ENCODE measurements at regions not wholly inside any gene's neighbourhood (a gene's known extent, or its start where the extent isn't known, plus 50 kb on each side); places are given as distances from the start of the nearest gene placed in this dataset.
A peak's percentile ranks its signal among the peaks of the same experiment; 100 is the strongest.

DNA sequence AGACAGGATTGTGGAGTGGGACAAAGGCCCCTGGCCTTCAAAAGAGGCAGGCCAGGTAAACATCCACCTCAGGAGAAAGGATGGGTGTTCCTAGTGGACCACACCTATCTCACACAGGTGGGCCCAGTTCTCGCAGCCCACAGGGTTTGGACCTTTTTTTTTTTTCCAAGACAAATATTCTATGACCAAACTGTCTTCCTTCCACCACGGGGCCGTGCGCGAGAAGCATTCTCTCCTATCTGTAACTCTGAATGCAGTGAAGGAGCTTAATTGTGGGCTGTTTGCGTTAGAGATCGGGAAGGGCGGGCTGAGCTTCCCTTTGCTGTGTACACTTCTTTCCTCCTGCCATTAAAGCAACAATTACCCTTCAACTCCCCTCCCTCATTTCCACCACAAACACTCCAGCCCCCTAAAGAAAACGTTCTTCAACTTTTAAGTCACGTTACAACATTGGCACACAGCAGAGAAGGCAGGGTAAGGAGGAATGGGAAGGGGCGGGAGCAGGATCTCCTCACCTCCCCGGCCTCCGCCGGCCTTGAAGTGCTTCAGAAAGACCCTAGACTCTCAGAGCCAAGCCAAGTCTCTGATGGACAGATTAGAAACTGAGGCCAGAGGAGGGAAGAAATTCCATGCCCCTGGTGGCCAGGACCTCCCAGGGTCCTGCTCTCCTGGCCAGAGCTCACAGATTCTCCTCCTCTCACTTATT lies 238.4 kb downstream of the BUD13 start:
- DNase-seq (ENCODE audit: low spot score), result no peak

DNA sequence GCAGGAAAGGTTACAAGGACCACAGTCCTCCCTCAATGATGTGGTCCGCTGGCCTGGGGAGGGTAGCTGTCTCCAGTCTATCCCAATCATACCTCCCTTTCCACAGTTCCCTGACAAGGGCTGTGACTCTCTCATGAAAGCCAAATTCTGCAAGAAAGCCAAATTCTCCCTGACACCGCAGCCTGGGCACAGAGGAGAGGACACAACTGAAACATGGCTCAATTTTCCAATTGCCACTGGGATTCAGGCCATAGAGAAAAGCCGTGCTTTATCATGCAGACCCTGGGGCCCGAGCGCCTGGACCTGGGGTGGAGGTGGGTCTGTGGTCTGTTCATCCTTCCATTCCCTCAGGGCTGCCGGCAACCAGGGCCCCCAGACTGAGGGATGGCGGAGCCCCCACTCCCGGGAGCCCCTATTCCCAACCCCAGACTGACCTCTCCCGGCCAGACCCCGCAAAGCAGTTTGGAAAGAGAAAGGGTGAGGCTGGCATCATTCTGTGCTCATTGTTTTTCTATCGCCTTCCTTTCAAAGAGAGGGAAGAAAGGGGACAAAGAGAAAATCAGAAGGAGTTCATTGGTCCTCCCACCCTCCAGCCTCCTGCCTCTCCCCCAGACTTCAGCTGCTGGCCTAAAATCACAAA lies 239.5 kb downstream of the BUD13 start:
- DNase-seq (ENCODE audit: low spot score), result no peak

DNA sequence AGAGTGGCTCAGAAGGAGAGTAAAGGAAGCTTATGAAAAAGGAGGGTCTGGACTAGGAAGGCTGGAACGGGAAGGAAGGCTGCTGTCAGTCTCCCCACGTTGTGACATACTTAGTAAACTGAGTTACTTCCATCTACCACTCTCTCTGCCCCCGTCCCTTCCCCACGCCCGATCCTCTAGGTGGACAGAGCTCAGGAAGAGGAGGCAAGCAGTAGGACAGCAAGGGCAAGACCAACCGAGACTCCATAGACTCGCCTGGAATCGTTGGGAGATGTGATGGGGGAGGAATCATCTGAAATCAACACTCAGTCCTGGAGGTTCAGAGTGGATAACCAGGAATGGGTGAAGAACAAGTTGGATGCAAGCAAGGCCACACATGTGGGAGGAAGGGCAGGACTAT lies 240.7 kb downstream of the BUD13 start:
- DNase-seq (ENCODE audit: low spot score), result no peak

DNA sequence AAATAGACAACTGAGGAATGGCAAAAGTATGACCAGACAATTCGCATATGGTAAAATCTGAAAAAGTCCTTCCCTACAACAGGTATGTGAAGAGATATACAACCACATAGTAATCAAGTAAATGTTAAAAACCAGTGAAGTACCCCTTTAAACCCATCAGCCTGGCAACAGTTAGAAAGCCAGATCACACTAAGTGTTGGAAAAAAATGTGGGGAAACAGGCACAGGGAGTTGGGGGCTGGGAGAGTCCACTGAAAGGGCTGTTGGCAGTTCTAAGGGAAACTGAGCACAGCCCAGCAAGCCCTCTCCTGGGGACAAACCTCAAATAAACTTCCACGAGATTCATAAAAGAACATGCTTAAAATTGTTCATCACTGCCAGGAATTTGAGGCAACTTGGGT lies 242.1 kb downstream of the BUD13 start:
- DNase-seq (ENCODE audit: low spot score), result no peak

DNA sequence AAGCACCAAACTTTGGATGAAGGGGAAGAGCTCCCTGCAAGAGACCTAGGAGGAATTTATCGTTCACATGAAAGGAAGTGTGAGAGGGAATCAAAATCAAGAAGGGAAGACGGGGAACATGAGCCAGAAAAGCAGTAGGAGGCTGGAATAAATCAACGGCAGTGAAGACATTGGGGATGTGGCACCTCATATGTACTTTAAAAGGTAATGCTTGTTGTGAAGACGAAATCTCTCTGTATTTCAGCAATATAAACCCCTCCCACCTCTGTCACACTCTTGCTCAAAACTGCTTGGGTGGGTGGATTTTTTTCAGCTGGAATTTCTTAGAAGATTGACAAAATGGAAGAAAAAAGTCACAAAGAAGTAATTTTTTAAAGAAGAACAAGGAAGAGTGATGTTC lies 243.5 kb downstream of the BUD13 start:
- DNase-seq (ENCODE audit: low spot score), result no peak

DNA sequence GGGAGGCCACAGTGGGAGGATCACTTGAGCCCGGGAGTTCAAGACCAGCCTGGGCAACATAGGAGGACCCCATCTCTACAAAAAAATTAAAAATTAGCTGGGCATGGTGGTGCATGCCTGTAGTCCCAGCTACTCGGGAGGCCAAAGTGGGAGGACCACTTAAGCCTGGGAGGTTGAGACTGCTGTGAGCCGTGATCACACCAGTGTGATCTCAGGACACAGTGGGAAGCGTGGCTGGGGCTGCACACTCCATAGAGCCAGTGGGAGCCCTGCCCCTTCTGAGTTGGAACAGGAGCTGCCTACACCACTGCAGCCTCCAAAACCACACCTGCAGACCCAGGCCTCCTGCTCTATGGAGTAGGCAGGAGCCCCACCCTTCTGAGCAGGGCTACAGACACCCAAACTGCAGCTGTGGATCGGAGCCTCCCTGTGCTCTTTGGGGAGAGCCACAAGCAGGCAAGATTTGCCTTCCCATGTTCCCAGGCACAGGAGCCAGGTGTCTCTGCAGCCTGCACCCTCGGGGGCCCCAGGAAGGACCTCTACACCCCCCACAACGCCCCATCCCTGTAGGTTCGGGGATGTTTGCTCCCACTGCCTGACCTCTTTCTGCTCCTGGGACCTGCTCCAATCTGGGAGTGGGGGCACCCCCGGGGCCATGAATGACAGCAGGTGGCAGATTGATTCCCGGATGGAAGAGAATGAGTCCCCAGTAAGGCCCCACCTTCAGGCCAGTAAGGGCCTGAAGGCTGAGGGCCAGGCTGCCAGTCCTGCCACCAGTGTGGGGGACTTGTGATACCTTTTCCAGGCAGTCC lies 245.4 kb downstream of the BUD13 start:
- no peak for DNase-seq (ENCODE audit: low spot score)

DNA sequence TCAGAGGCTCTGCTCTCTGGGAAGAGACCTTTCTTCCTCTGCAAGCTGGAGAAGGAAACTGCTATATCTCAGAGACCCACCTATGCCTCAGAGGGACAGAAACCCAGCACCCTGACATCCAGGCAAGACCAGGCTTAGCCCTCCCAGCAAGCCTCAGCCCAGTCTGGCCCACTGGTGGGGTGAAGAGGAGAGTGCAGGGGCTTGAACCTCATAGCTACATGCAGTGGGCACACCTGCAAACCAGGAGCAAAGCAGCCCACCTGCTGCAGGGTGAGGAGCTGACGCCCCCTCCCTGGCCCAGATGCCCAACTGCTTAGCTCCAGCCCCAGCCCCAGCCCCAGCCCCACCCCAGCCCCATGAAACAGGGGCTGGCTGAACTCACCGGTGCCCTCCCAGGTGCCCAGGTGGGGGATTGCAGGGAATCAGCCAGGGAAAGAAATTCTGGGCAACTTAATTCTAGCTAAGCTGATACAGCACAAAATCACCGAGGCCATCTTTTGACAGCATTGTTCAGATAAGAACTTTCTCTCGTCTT lies 246.8 kb downstream of the BUD13 start:
- DNase-seq (ENCODE audit: low spot score), result no peak

DNA sequence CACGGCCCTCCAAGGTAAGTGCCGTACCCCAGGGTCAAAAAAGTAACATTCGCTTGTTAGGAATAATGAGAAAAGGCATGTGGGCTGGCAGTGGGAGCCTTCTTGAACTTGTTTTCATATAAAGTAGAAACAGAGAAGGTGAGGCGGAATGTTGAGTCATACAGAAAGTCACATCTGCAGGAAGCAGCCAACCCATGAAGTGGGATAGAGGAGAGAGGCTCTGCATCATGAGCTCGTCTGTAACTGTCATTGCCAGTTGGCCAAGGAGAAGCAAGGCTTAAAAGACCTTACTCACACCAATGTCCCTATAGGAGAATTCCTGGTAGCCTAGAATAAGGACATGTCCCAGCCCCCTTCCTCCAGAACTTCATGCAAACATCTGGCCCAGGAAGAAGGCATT lies 253.3 kb downstream of the BUD13 start:
- DNase-seq (ENCODE audit: low spot score), result no peak

DNA sequence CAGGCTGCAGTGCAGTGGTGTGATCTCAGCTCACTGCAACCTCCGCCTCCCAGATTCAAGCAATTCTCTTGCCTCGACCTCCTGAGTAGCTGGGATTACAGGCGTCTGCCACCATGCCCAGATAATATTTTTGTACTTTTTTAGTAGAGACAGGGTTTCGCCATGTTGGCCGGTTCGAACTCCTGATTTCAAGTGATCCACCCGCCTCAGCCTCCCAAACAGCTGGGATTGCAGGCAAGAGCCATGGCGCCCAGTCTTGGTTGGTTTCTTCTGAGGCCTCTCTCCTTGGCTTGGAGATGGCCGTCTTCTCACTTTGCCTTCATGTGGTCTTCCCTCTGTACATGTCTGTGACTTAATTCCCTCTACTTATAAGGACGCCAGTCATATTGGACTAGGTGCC lies 254.6 kb downstream of the BUD13 start:
- no peak for DNase-seq (ENCODE audit: low spot score)

DNA sequence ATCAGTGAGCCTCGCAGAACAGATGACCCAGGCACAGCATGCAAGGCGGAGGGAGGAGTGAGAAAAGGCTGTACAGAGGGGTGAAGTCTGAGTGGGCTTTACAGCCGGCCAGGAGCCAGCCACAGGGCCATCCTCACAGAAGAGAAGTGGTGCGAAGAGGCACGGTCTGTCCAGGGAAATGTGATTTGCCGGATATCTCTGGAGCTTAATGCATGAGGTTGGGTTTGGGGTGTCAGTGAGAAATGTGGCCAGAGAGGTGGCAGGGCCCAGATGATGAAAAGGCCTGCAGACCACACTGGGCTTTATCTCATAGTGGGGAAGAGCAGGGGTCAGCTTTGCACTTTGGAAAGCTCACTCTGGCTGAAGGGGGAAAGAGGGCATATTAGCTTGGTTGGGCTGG lies 255.2 kb downstream of the BUD13 start:
- DNase-seq (ENCODE audit: low spot score), result no peak

DNA sequence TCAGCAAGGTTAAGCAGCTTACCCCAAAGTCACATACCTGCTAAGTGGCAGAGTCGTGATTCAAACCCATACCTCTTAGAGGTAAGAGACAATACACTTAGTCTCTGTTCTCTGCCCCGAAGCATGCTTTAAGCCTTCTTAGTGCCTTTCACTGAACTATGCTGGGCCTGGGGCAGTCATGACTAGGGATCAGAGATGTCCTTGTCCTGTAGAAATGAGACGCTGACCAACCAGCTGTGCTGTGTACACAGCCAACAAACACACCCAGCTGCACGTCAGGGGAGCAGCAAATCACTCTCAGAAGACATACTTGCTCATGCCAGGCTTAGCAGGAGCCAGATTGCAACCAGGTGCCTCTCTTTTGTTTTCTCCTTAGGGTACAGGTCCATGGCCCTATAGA lies 255.7 kb downstream of the BUD13 start:
- no peak for DNase-seq (ENCODE audit: low spot score)

DNA sequence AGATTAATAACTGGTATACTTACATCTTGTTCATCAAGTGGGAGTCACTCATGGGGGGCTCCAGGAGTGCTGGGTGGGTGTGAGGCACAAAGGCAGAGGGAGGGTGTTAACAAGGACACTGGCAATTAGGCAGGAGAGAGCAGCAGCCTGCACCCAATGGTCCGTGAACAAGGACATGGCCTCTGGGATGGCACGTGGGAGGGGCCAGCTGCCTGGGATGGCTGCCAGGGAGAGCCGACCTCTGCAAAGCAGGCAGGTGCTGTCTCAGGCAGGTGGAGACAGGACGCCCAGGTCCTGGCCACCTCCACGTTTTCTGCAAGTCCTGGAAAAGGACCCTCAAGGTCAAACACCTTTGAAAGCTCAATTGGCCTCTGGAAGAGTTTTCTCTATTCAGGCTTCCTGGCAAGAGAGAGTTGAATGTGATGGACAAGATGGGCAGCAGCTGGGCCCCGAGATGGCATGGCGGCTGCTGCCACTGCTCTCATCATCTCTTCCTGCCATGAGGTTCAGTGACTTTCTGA lies 257.1 kb downstream of the BUD13 start:
- no peak for DNase-seq (ENCODE audit: low spot score)

DNA sequence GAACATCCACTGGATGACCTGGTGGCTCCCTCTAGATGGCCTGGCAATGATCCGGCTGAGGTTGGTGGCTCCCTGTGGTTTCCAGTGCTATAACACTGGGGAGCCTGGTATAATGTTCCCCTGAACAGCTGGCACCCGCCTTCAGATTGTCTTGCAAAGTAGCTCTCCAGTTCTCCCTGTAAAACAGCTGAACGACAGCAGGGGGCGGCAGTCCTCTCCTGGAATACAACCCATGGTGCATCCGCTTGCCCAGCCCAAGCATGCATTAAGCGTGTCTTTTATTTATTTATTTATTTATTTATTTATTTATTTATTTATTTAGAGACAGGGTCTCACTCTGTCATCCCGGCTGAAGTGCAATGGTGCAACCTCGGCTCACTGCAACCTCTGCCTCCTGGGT lies 258.9 kb downstream of the BUD13 start:
- DNase-seq (ENCODE audit: low spot score), result peak; percentile 5

DNA sequence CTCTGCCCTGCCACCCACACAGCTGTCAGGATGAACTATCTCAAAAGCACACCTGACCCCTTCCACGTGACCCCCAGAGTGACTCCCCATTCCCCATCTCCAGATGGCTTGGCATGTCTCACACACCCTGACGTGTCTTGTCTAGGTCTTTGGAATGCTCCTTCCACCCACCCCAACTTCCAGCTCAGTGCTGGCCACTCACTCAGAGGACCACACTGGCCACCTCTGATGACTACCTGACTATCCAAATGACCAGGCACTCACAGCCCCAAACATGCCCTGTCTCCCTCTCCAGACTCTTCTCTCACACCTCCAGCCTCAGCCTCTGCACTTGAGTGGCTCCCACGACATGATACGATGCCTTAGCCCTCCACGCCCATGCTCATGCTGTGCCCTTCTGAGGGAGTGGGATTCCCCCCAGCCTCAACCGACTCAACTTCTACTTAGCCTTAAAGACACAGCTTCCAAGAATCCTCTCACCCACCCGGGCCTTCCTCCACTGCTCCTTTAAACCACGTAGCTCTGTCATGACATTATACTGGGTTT lies 259.4 kb downstream of the BUD13 start:
- no peak for DNase-seq (ENCODE audit: low spot score)

DNA sequence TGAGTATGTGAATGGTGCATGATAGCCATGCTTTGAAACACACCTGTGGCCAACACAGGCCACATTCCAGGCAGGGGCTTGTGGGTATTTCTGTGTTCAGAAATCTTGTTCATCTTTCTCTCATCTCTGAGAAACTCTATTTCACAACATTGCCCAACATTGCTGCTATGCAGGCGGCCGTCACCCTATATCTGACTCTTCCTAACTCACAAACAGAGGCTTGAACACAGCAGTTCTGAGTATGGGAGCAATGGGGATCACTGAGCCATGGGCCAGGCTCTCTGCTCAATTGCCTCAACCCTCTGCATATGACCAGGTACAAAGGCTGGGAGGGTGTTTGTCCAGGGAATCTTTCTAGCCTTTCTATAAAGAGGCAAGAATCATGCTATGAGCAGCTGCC lies 259.9 kb downstream of the BUD13 start:
- no peak for DNase-seq (ENCODE audit: low spot score)

DNA sequence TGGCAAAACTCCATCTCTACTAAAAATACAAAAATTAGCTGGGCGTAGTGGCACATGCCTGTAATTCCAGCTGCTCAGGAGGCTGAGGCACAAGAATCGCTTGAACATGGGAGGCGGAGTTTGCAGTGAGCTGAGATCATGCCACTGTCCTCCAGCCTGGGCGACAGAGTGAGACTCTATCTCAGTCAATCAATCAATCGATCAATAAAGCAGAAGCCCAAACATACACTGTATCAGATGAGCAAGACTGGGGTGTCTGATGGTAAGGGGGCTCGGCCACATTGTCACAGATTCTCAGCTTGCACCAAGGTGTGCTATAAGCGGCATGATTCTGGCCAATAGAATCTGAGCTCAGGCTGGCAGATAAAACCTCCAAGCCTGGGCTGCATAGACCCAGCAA lies 261.1 kb downstream of the BUD13 start:
- DNase-seq (ENCODE audit: low spot score), result no peak

DNA sequence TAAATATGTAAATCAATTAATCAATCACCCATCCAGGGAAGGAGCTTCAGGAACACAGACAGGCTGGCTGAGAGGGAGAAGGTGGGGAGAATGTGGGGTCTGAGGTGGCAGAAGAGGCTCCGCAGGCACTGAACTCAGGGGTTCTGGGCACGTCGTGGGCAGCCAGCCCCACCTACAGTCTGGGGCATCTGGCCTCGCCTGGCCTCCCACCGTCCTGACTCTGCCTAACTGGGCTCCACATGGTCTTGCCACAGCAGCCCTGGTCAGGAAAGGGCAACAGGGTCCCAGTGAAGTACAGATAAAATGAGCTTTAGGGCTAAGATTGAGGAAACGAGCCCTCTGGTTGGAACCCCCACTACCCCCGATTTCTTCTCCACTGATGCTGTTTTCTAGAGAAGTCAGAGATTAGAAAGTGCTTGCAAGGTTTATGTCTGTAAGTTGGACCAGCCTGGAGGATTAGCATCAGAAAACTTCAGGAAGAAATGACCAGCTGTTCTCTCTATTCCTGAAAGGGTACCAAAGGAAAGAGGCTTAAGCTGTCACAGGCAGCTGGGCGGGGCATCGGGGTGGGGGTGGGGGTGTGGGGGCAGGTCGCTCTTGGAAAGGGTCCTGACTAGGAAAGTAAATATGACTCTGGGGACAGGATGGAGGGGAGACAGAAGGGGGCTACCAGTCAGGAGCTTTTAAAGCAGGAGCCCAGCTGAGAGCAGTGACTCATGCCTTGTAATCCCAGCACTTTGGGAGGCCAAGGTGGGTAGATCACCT lies 261.7 kb downstream of the BUD13 start:
- DNase-seq (ENCODE audit: low spot score), result no peak

DNA sequence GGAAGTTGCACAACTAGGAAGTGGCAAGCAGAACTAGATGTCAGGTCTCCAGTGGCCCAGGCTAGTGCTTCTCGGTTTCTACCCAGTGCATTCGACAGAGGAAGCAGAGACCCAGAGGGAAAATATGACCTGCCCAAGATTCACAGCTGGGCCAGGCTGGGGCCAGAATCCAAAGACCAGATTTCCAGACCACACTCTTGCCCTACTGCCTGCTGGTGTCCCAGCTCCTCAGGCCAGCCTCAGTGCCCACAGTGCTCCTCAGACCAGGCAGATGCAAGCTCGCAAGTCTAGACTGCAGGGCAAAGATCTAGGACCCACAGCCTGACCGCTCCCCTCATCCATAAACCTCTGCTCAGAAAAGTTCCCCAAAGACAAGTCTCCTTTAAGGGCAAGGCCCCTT lies 262.6 kb downstream of the BUD13 start:
- DNase-seq (ENCODE audit: low spot score), result no peak

DNA sequence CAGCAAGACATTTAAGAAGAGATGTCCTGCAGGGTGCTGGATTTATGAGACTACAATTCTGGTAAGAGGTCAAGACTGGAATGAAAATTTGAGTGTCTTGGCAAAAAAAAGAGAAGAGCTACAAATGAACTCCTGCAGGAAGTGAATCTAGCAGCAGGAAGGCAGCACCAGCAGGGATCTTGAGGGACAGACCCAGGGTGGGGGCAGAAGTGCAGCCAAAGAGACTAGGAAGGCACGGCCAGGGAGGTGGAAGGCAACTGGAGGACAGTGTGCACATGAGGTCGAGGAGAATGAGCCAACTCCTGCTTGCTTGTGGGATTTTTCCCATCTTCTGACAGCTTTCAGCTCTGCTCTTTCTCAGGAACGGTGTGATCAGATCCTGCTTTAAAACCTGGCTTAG lies 263.2 kb downstream of the BUD13 start:
- no peak for DNase-seq (ENCODE audit: low spot score)

DNA sequence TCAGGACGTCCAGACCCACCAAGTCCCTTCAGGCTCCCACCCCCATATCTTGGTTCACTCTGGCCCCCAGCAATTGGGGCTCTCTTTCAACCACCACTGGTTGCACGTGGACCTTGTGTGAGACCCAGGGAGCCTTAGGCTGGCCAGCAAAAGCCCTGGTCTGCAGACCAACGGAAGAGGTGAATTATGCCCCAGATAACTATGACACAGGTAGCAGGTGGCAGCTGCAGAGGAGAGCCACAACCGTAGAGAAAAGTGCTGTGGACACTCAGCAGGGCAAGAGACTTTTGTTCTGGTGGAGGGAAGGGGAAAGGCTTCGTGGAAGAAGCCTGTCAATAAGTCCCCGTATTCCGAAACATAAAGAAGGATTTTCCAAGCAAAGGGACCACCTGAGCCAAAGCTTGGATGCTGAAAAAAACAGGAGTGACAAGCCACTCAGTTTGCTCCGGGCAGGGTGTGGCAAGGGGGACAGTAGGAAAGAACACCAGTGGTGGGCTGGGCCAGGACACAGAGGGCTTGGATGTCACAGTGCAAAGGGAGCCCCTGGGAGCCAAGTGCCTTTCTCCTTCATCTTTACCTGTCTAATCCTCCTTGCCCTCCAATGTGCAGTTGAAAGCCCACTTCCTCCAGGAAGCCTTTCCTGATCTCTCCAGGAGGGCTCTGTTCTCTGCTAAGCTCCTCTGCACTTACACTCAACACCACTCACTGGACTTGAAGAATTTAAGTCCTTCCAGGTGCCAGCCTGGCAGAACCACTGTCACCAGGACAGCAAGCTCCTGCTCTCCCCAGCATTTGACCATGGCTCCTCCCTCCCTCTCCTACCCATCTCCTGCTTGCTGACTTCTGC lies 264.7 kb downstream of the BUD13 start:
- DNase-seq (ENCODE audit: low spot score), result no peak

DNA sequence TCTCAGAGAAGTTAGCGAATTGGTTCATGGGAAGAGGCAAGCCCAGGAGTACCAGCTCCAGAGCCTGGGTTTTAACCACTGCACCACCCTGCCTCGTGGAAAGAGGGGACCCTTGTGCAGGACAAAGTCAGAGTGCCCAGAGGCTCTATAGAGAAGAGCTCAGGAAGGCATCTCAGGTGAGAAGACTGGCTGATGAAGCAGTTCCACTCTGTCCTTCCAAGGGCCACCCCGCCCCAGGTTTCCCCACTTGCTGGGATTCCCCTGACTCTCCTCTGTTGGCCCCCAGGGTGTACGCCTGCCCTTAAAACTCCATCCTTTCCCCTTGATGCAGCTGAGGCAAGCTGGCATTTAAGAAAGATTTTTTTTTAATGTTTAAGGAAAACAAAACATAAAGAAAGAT lies 265.8 kb downstream of the BUD13 start:
- DNase-seq (ENCODE audit: low spot score), result no peak
